ENCODE measurements at regions not wholly inside any gene's neighbourhood (a gene's known extent, or its start where the extent isn't known, plus 50 kb on each side); places are given as distances from the start of the nearest gene placed in this dataset.

- TF ChIP-seq CTCF (conservative IDR thresholded peaks at IDR 0.05; ENCODE audit: low read depth, low read length) (no peak), EZH2 (IDR thresholded peaks at IDR 0.05; ENCODE audit: low read length, unreplicated experiment) (no peak)
These were observed 62.0 kb upstream of the SEMA3A start for GRCh38 chr7:84256571-84256971.

All from PC-3 (cell line).